Astrocyte of the spinal cord (primary cell): ENCODE measurements at regions not wholly inside any gene's neighbourhood (a gene's known extent, or its start where the extent isn't known, plus 50 kb on each side); places are given as distances from the start of the nearest gene placed in this dataset.

ENCODE experiments used
- DNase-seq: peaks from one replicate; pipeline ENCODE4 v3.0.0; 2011; ENCODE audit warnings: low read depth, low spot score
- H3K4me3 ChIP-seq: 2 replicates; pipeline ENCODE4 v1.5.1; 2011; ENCODE audit warnings: low read depth, mild to moderate bottlenecking, low read length, moderate library complexity
- in situ Hi-C: cut with HindIII; loops from 2 replicates; pipeline ENCODE4 v1.10.0; 2017; ENCODE audit warnings: low sequenced_read_pairs
- TF ChIP-seq, protein P1 (sequence below): IDR thresholded peaks from 2 replicates; pipeline ENCODE4 v1.5.1; 2012; ENCODE audit warnings: low read depth, mild to moderate bottlenecking, low read length, inconsistent platforms

DNA sequence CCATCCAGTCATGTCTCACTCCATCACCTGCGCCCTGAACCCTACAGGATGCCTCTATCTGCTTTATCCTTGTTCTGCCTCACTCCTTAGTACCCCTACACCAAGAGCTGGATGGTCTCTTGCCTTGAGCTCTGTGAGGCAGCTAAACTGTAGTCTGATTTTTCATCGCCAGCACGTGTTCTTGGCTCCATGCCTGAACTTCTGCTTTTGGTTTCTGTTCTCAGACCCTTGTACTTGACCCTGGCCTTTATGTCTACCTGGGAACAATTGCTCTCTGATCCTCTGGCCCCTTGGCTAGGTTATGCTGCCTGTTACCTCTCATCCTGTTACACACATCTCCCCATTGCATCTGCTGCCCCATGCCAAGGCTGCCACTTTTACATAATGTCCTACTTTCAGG lies 318.0 kb upstream of the LMCD1 start:
- no peak for DNase-seq
- no peak overlapping the region for H3K4me3 ChIP-seq
- in situ Hi-C loops: no loop called here
- TF ChIP-seq, protein P1, sequence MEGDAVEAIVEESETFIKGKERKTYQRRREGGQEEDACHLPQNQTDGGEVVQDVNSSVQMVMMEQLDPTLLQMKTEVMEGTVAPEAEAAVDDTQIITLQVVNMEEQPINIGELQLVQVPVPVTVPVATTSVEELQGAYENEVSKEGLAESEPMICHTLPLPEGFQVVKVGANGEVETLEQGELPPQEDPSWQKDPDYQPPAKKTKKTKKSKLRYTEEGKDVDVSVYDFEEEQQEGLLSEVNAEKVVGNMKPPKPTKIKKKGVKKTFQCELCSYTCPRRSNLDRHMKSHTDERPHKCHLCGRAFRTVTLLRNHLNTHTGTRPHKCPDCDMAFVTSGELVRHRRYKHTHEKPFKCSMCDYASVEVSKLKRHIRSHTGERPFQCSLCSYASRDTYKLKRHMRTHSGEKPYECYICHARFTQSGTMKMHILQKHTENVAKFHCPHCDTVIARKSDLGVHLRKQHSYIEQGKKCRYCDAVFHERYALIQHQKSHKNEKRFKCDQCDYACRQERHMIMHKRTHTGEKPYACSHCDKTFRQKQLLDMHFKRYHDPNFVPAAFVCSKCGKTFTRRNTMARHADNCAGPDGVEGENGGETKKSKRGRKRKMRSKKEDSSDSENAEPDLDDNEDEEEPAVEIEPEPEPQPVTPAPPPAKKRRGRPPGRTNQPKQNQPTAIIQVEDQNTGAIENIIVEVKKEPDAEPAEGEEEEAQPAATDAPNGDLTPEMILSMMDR: no peak

DNA sequence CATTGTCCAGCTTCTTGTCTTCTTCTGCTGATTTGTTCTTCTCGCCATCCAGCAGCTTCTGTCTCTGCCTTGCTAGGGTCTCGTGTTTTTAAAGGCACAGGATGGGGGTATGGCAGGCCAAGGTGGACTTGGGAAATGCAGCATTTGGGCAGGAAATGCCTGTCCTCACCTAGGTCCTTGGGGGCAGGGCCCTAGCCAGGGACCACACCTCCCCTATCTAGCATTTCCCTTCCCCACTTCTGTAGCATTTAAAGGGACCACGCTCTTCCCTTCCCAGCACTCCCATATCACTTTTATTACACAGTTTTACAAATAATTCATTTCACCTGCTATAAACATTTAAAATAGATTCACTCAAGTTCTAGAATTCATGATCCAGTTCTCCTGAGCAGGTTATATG lies 315.4 kb upstream of the LMCD1 start:
- no peak overlapping the region for H3K4me3 ChIP-seq
- TF ChIP-seq, protein P1: no peak
- no peak for DNase-seq
- in situ Hi-C loops: no loop called here

DNA sequence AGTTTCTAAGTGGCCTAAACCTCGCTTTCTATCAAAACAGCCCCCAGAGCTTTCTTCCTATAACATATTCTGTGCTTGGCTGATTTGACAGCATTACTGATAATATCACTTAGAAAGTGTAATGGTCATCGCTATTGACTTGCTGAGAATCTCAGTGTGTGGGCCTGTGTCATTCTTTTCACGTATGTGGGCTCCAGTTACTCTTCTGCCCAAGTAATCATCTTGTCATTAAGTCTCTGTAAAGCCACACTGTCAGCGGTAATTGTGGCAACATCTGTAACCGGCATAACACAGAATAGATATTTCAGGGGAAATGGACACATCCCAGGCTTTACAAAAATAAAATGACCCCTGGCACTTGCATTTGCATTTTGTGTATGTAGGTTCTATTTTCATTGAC lies 313.6 kb upstream of the LMCD1 start:
- in situ Hi-C loops: no loop called here
- TF ChIP-seq, protein P1: no peak
- no peak for DNase-seq
- H3K4me3 ChIP-seq: no peak overlapping the region

DNA sequence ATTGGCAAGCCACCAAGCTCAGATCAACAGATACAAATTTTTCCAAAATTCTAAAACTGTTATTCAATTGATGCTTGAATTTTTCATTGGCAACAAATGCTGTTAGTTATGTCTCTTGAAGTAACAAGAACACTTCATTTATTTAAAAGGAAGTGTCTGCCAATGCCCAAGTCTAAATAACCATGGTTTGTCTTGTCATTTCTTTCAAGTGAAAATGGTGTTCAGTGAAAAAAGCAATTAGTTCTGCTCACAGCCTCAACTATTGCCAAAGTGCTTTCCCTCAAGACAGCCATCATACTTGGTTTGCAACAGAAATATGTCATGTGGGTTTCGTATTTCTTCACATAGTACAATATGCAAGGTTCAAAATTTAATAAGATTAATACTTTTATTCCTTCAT lies 312.6 kb upstream of the LMCD1 start:
- in situ Hi-C loops: no loop called here
- TF ChIP-seq, protein P1: no peak
- H3K4me3 ChIP-seq: no peak overlapping the region
- no peak for DNase-seq

DNA sequence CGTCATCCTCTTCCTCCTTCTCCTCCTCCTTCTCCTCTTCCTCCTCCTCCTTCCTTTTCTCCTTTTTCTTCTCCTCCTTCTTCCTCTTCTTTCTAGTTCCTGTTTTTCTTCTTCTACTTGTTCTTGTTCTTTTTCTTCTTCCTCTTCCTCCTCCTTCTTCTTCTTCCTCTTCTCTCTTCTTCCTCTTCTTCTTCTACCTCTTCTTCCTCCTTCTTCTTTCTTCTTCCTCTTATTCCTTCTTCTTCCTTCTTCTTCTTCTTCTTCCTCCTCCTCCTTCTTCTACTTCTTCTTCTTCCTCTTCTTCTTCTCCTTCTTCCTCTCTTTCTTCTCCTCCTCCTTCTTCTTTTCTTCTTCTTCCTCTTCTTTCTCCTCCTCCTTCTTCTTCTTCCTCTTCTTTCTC lies 310.2 kb upstream of the LMCD1 start:
- no peak overlapping the region for H3K4me3 ChIP-seq
- TF ChIP-seq, protein P1: no peak
- no peak for DNase-seq
- in situ Hi-C loops: no loop called here

DNA sequence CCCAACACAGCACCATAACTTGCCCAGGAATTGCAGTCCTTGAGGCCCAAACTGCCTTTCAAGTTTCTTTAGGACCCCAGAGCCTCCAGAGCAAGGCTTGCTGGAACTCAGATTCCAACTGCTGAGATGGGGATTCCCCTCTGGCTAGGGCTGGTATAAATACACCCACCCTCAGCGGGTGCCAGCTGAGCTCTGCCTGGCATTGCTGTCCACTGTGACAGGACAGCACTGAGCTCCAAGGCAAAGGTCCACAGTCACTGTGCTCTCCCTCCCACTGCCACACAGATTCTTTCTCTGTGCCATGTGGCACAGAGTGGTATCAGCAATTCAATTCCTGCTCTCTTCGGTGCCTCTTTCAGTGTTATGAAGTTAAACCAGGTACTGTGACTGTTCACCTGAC lies 304.2 kb upstream of the LMCD1 start:
- in situ Hi-C loops: no loop called here
- no peak for DNase-seq
- no peak overlapping the region for H3K4me3 ChIP-seq
- TF ChIP-seq, protein P1: no peak

DNA sequence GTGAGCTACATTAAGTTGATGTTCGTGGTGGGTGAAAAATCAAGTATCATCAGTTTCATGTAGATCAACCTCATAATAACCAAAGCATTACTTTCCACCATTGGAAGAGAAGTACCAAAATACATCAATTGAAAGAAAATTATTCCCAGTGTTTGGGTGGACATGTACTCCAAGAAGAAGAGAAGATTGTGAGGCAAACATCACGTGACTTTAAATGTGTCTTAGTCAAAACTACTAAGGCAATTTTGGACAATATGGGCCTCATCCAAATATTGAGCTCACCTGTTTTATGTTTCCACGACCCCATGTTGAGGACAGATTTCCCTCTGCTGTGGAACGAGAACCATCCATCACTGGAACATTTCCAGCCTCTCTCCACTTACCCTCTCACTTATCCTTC lies 303.0 kb upstream of the LMCD1 start:
- no peak overlapping the region for H3K4me3 ChIP-seq
- DNase-seq: no peak
- in situ Hi-C loops: no loop called here
- TF ChIP-seq, protein P1: no peak
